CD4-positive, alpha-beta memory T cell (primary cell): ENCODE measurements at regions not wholly inside any gene's neighbourhood (a gene's known extent, or its start where the extent isn't known, plus 50 kb on each side); places are given as distances from the start of the nearest gene placed in this dataset.

Source experiments
- CTCF ChIA-PET: fragments of 350-600 bp; sonication (Branson Sonifier 250); formaldehyde crosslinking; loops from one replicate; lab custom pipeline; 2021; ENCODE audit warnings: inconsistent platforms; ENCODE audit not compliant: partially characterized antibody; lab: Charles Lee
- POLR2A ChIA-PET: fragments of 350-600 bp; sonication (Branson Sonifier 250); formaldehyde crosslinking; loops from one replicate; lab custom pipeline; 2021; ENCODE audit not compliant: partially characterized antibody; lab: Charles Lee
- DNase-seq, 5 donors: peaks; one replicate each; pipeline versions ENCODE4 v3.0.0 to v3.0.0-alpha.2; 2020 to 2022; ENCODE audit warnings: mixed read lengths in 1 of 5
- H3K27ac ChIP-seq: one replicate; pipeline ENCODE4 v1.7.0; 2013; ENCODE audit warnings: low read depth, low read length
- H3K27me3 ChIP-seq: 2 replicates; pipeline ENCODE4 v1.7.0; 2013; ENCODE audit warnings: mild to moderate bottlenecking, low read length, moderate library complexity; ENCODE audit not compliant: insufficient read depth
- H3K36me3 ChIP-seq: 2 replicates; pipeline ENCODE4 v1.7.0; 2013; ENCODE audit warnings: mild to moderate bottlenecking, low read length, moderate library complexity; ENCODE audit not compliant: insufficient read depth
- H3K4me1 ChIP-seq: 2 replicates; pipeline ENCODE4 v1.7.0; 2013; ENCODE audit warnings: mild to moderate bottlenecking, low read length, moderate library complexity; ENCODE audit not compliant: insufficient read depth
- H3K4me3 ChIP-seq, 2 donors: one replicate each; pipeline ENCODE4 v1.7.0; 2013; ENCODE audit warnings: low read length in 2 of 2, mild to moderate bottlenecking in 1 of 2
- H3K9me3 ChIP-seq, 2 donors: one replicate each; pipeline ENCODE4 v1.7.0; 2013; ENCODE audit warnings: low read length in 2 of 2, control low read depth in 1 of 2; ENCODE audit not compliant: control insufficient read depth in 1 of 2
- H3K27ac Mint-ChIP-seq, 7 donors: one replicate each; pipeline ENCODE4 v1.8.0; 2020 to 2021; ENCODE audit warnings: mixed read lengths in 7 of 7, mild to moderate bottlenecking in 6 of 7, inconsistent platforms in 3 of 7, moderate library complexity in 3 of 7
- H3K27me3 Mint-ChIP-seq, 2 donors: one replicate each; pipeline ENCODE4 v1.8.0; 2020 to 2021; ENCODE audit warnings: mixed read lengths in 2 of 2
- H3K36me3 Mint-ChIP-seq, 2 donors: one replicate each; pipeline ENCODE4 v1.8.0; 2020 to 2021; ENCODE audit warnings: mixed read lengths in 2 of 2, inconsistent platforms in 1 of 2, mild to moderate bottlenecking in 1 of 2
- H3K4me1 Mint-ChIP-seq, 4 donors: one replicate each; pipeline ENCODE4 v1.8.0; 2020 to 2021; ENCODE audit warnings: mixed read lengths in 4 of 4, mild to moderate bottlenecking in 1 of 4
- H3K4me3 Mint-ChIP-seq, 8 donors: one replicate each; pipeline ENCODE4 v1.8.0; 2020 to 2021; ENCODE audit warnings: mixed read lengths in 8 of 8, mild to moderate bottlenecking in 7 of 8, moderate library complexity in 6 of 8, inconsistent platforms in 3 of 8
- H3K9me3 Mint-ChIP-seq, 8 donors: one replicate each; pipeline ENCODE4 v1.8.0; 2020 to 2021; ENCODE audit warnings: mixed read lengths in 8 of 8, mild to moderate bottlenecking in 5 of 8, inconsistent platforms in 3 of 8, moderate library complexity in 1 of 8
- intact Hi-C: fragments of 100-400 bp; cut with micrococcal nuclease; formaldehyde crosslinking; loops from one replicate; pipeline ENCODE4 v1.15.1; 2023

DNA sequence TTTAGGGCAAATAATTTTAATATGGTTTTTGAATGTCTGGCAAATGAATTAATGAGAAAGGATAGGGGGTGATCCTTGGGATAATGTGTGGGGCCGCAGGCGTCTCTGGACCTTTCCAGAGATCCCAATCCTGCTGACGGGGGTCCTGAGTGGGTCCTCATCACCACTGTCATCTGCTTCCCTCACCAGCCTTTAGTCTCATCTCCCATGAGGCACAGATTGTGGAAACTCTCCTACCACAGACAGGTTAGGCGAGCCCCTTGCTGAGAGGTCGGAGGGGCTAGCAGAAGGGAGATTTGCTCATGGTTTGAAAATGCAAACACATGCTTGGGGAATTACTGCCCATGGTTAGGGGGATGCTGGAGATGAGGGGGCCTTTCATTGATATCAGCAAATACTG lies 484.6 kb downstream of the RPS24 start:
- Mint-ChIP-seq H3K27ac (no peak overlapping the region), H3K4me3 (no peak overlapping the region), H3K4me1 (peaks cover 0 to 4% (median 0%) of the 10 kb centered on the region in 4 donors), H3K9me3 (no peaks in the 10 kb centered on the region), H3K27me3 (peaks cover 0 to 3% of the 10 kb centered on the region in 2 donors), H3K36me3 (no peaks in the 10 kb centered on the region)
- intact Hi-C loops = no loop called here
- POLR2A ChIA-PET = no interaction called here
- CTCF ChIA-PET = no interaction called here
- no peaks in the 10 kb centered on the region for H3K9me3 ChIP-seq
- H3K36me3 ChIP-seq = no peaks in the 10 kb centered on the region
- no peak overlapping the region for H3K27ac ChIP-seq
- no peak overlapping the region for H3K4me3 ChIP-seq
- no peaks in the 10 kb centered on the region for H3K4me1 ChIP-seq
- no peak for DNase-seq
- H3K27me3 ChIP-seq = no peaks in the 10 kb centered on the region

GRCh38 chr10:78520737-78521430 lies 487.2 kb downstream of the RPS24 start:
- Histone ChIP-seq H3K9me3 (no peaks in the 10 kb centered on the region), H3K36me3 (no peaks in the 10 kb centered on the region), H3K27me3 (no peaks in the 10 kb centered on the region), H3K27ac (no peak overlapping the region), H3K4me1 (no peaks in the 10 kb centered on the region), H3K4me3 (no peak overlapping the region)
- H3K36me3 Mint-ChIP-seq = no peaks in the 10 kb centered on the region
- H3K27ac Mint-ChIP-seq = no peak overlapping the region
- no peaks in the 10 kb centered on the region for H3K9me3 Mint-ChIP-seq
- intact Hi-C loops = no loop called here
- H3K27me3 Mint-ChIP-seq = peaks cover 0 to 3% of the 10 kb centered on the region in 2 donors
- DNase-seq = no peak
- ChIA-PET POLR2A (no interaction called here), CTCF (no interaction called here)
- peaks cover 0 to 4% (median 0%) of the 10 kb centered on the region in 4 donors for H3K4me1 Mint-ChIP-seq
- no peak overlapping the region for H3K4me3 Mint-ChIP-seq

DNA sequence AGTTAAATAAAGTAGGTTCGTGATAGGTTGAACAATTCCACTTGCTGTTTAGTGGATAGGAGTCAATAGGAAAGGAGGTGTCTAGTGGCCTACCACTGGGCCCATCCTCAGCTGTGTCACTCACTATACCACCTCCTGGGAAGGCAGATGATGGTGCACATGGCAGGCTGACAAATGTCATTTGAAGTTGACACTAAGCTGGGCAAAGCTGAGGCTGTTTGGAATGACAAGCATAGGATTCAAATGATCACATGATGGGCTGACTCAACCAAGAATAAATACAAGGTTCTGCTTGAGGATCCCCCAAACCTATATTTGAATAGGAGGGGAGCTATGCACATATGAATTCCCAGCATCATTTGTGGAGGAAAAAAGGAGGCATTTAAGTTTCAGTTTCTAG lies 489.8 kb downstream of the RPS24 start:
- ChIA-PET POLR2A (no interaction called here), CTCF (no interaction called here)
- no peak overlapping the region for H3K27ac Mint-ChIP-seq
- peaks cover 0 to 4% (median 0%) of the 10 kb centered on the region in 4 donors for H3K4me1 Mint-ChIP-seq
- no peak overlapping the region for H3K4me3 Mint-ChIP-seq
- intact Hi-C loops = no loop called here
- Histone ChIP-seq H3K4me1 (no peaks in the 10 kb centered on the region), H3K4me3 (no peak overlapping the region), H3K9me3 (no peaks in the 10 kb centered on the region), H3K36me3 (no peaks in the 10 kb centered on the region), H3K27me3 (no peaks in the 10 kb centered on the region), H3K27ac (no peak overlapping the region)
- DNase-seq = no peak
- no peaks in the 10 kb centered on the region for H3K9me3 Mint-ChIP-seq
- H3K36me3 Mint-ChIP-seq = no peaks in the 10 kb centered on the region
- H3K27me3 Mint-ChIP-seq = peaks cover 0 to 5% of the 10 kb centered on the region in 2 donors

DNA sequence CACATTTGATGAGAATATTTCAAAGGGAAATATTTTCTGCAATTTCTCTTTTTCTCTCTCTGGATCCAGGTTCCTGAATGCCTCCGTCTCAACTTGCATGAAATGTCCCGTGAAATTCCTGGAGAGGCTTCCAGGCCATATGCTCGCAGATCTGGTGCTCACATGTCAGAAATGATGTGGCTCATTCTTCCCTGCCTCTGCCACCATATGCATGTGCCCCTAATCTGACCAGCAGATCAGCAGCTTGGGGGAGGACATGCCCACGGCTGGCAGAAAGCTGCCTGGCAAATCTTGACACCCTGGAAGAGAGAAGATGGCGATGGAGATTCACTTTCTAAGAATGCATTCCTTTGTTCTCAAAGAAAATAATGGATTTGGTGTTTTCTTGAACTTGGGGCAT lies 490.7 kb downstream of the RPS24 start:
- Mint-ChIP-seq H3K9me3 (no peaks in the 10 kb centered on the region), H3K4me1 (peaks cover 0 to 4% (median 0%) of the 10 kb centered on the region in 4 donors), H3K4me3 (no peak overlapping the region), H3K27me3 (peaks cover 0 to 2% of the 10 kb centered on the region in 2 donors), H3K27ac (no peak overlapping the region), H3K36me3 (no peaks in the 10 kb centered on the region)
- Histone ChIP-seq H3K27me3 (no peaks in the 10 kb centered on the region), H3K4me3 (no peak overlapping the region), H3K36me3 (no peaks in the 10 kb centered on the region), H3K4me1 (no peaks in the 10 kb centered on the region), H3K9me3 (no peaks in the 10 kb centered on the region), H3K27ac (no peak overlapping the region)
- ChIA-PET POLR2A (no interaction called here), CTCF (no interaction called here)
- DNase-seq = no peak
- intact Hi-C loops = no loop called here

DNA sequence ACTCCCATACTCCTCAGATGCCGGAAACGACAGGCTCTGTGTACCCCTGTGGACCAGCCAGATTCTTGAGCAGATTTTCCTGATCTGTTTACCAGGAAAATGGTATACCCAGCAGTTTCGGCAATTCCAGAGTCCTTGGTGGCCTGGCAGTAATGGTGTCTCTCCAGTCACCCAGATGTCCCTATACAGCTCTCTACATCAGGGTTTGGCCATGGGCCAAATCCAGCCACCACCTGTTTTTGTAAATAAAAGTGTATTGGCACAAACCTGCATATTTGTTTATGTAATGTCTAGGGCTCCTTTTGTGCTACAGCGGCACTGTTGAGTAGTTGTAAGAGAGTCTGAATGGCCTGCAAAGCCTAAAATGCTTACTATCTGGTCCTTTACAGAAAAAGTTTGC lies 491.3 kb downstream of the RPS24 start:
- Mint-ChIP-seq H3K4me3 (no peak overlapping the region), H3K9me3 (no peaks in the 10 kb centered on the region), H3K27ac (no peak overlapping the region), H3K4me1 (peaks cover 0 to 4% (median 0%) of the 10 kb centered on the region in 4 donors), H3K27me3 (peaks cover 0 to 2% of the 10 kb centered on the region in 2 donors), H3K36me3 (no peaks in the 10 kb centered on the region)
- no peak for DNase-seq
- H3K27ac ChIP-seq = no peak overlapping the region
- intact Hi-C loops = no loop called here
- H3K4me3 ChIP-seq = no peak overlapping the region
- H3K4me1 ChIP-seq = no peaks in the 10 kb centered on the region
- CTCF ChIA-PET = no interaction called here
- no peaks in the 10 kb centered on the region for H3K9me3 ChIP-seq
- no peaks in the 10 kb centered on the region for H3K27me3 ChIP-seq
- POLR2A ChIA-PET = no interaction called here
- H3K36me3 ChIP-seq = no peaks in the 10 kb centered on the region

GRCh38 chr10:78526347-78526746 lies 492.7 kb downstream of the RPS24 start:
- Histone ChIP-seq H3K27me3 (no peaks in the 10 kb centered on the region), H3K4me1 (no peaks in the 10 kb centered on the region), H3K27ac (no peak overlapping the region), H3K9me3 (no peaks in the 10 kb centered on the region), H3K36me3 (no peaks in the 10 kb centered on the region), H3K4me3 (no peak overlapping the region)
- CTCF ChIA-PET = interaction anchor here (1.1 kb wide), 1 partner anchor 15 kb away, joined by 3 read pairs; no protein-coding TSS in a partner anchor
- no peak overlapping the region for H3K4me3 Mint-ChIP-seq
- H3K4me1 Mint-ChIP-seq = no peaks in the 10 kb centered on the region
- H3K27me3 Mint-ChIP-seq = peaks cover 0 to 2% of the 10 kb centered on the region in 2 donors
- DNase-seq = no peak
- POLR2A ChIA-PET = no interaction called here
- no peaks in the 10 kb centered on the region for H3K9me3 Mint-ChIP-seq
- no peaks in the 10 kb centered on the region for H3K36me3 Mint-ChIP-seq
- intact Hi-C loops = no loop called here
- no peak overlapping the region for H3K27ac Mint-ChIP-seq

- POLR2A ChIA-PET = no interaction called here
- no peak for DNase-seq
- Histone ChIP-seq H3K27me3 (no peaks in the 10 kb centered on the region), H3K9me3 (no peaks in the 10 kb centered on the region), H3K27ac (no peak overlapping the region), H3K4me1 (no peaks in the 10 kb centered on the region), H3K36me3 (no peaks in the 10 kb centered on the region), H3K4me3 (no peak overlapping the region)
- no peaks in the 10 kb centered on the region for H3K36me3 Mint-ChIP-seq
- no peaks in the 10 kb centered on the region for H3K4me1 Mint-ChIP-seq
- H3K4me3 Mint-ChIP-seq = no peak overlapping the region
- H3K27ac Mint-ChIP-seq = no peak overlapping the region
- intact Hi-C loops = no loop called here
- H3K27me3 Mint-ChIP-seq = peaks cover 2 to 6% of the 10 kb centered on the region in 2 donors
- H3K9me3 Mint-ChIP-seq = no peaks in the 10 kb centered on the region
- CTCF ChIA-PET = no interaction called here
Observed at GRCh38 chr10:78527296-78527695, 493.6 kb downstream of the RPS24 start.
